B cell (primary cell): ENCODE measurements at regions not wholly inside any gene's neighbourhood (a gene's known extent, or its start where the extent isn't known, plus 50 kb on each side); places are given as distances from the start of the nearest gene placed in this dataset.
"Not testable (repeated sequence)": the region's sequence is repeated elsewhere in the genome, so short reads cannot be mapped to it uniquely, and the experiment has no call there.

Experiments
- ATAC-seq: fragments of 200-7000 bp; cut with Tn5 transposase; one replicate; pipeline ENCODE4 v1.10.0; 2021; ENCODE audit warnings: low read depth, mild to moderate bottlenecking, moderate number of reproducible peaks, moderate library complexity
- CTCF ChIA-PET: fragments of 350-600 bp; sonication (Branson Sonifier 250); formaldehyde crosslinking; loops from one replicate; lab custom pipeline; 2021; ENCODE audit warnings: antibody characterized with exemption, inconsistent platforms; lab: Charles Lee
- POLR2A ChIA-PET: fragments of 350-600 bp; sonication (Branson Sonifier 250); formaldehyde crosslinking; loops from one replicate; lab custom pipeline; 2021; ENCODE audit warnings: antibody characterized with exemption; lab: Charles Lee
- DNase-seq: peaks from one replicate; pipeline ENCODE4 v3.0.0; 2013
- H2AFZ ChIP-seq: 2 replicates; pipeline ENCODE4 v1.6.1; 2012; ENCODE audit warnings: mild to moderate bottlenecking, low read depth, low read length; ENCODE audit not compliant: insufficient read depth, poor library complexity, severe bottlenecking
- H3K27ac ChIP-seq, 2 donors: 1 replicate in 1 of 2; 2 replicates in 1 of 2; pipeline ENCODE4 v1.5.1; 2012 to 2013; ENCODE audit warnings: low read length in 2 of 2, mild to moderate bottlenecking in 2 of 2, moderate library complexity in 1 of 2
- H3K27me3 ChIP-seq, 4 experiments: fragments of 200-600 bp in 1 of 4; sonication (generic) in 1 of 4; replicated peaks in 1 of 4; 1 replicate in 2 of 4; 2 replicates in 2 of 4; pipeline versions ENCODE4 v1.6.1 to v1.7.0; 2013 to 2016; ENCODE audit warnings: low read length in 3 of 4, mild to moderate bottlenecking in 2 of 4, mixed read lengths in 1 of 4, moderate library complexity in 1 of 4; ENCODE audit not compliant: insufficient read depth in 4 of 4, control insufficient read depth in 3 of 4; ENCODE audit errors: control extremely low read depth in 1 of 4
- H3K36me3 ChIP-seq, 2 experiments: replicated peaks in 1 of 2; 1 replicate in 1 of 2; 2 replicates in 1 of 2; pipeline versions ENCODE4 v1.6.1 to v1.7.1; 2013; ENCODE audit warnings: low read length in 1 of 2; ENCODE audit not compliant: insufficient read depth in 2 of 2, control insufficient read depth in 1 of 2; ENCODE audit errors: control extremely low read depth in 1 of 2, extremely low read depth in 1 of 2
- H3K4me1 ChIP-seq, 2 donors: fragments of 200-600 bp in 1 of 2; sonication (generic) in 1 of 2; 1 replicate in 1 of 2; 2 replicates in 1 of 2; pipeline versions ENCODE4 v1.5.1 to v1.6.1; 2013 to 2017; ENCODE audit warnings: low read length in 2 of 2; ENCODE audit not compliant: control insufficient read depth in 2 of 2, insufficient read depth in 2 of 2
- H3K4me2 ChIP-seq: replicated peaks from 2 replicates; pipeline ENCODE3; 2012; ENCODE audit warnings: mild to moderate bottlenecking, low read depth, low read length; ENCODE audit not compliant: poor library complexity, severe bottlenecking
- H3K4me3 ChIP-seq, 5 experiments: fragments of 200-600 bp in 1 of 5; sonication (generic) in 1 of 5; 1 replicate in 3 of 5; 2 replicates in 2 of 5; pipeline versions ENCODE4 v1.5.1 to v1.7.0; 2011 to 2016; ENCODE audit warnings: low read length in 4 of 5, mild to moderate bottlenecking in 4 of 5, low read depth in 2 of 5, control low read depth in 1 of 5, moderate library complexity in 1 of 5; ENCODE audit not compliant: insufficient read depth in 1 of 5; ENCODE audit errors: control extremely low read depth in 1 of 5, extremely low read depth in 1 of 5
- H3K79me2 ChIP-seq: fragments of 200-600 bp; sonication (generic); one replicate; pipeline ENCODE4 v1.6.0; 2016; ENCODE audit warnings: low read length; ENCODE audit not compliant: control insufficient read depth, insufficient read depth
- H3K9ac ChIP-seq: fragments of 200-600 bp; sonication (generic); 2 replicates; pipeline ENCODE4 v1.6.1; 2017; ENCODE audit warnings: mild to moderate bottlenecking, low read length, moderate library complexity
- H3K9me3 ChIP-seq, 3 donors: one replicate each; pipeline versions ENCODE4 v1.6.1 to v1.7.1; 2013; ENCODE audit warnings: low read length in 2 of 3; ENCODE audit not compliant: control insufficient read depth in 2 of 3, insufficient read depth in 1 of 3; ENCODE audit errors: control extremely low read depth in 1 of 3
- H4K20me1 ChIP-seq: 2 replicates; pipeline ENCODE4 v1.6.0; 2012; ENCODE audit warnings: mild to moderate bottlenecking, low read length; ENCODE audit not compliant: insufficient read depth, control insufficient read depth, poor library complexity, severe bottlenecking
- H3K27ac Mint-ChIP-seq: one replicate; pipeline ENCODE4 v1.8.0; 2021; ENCODE audit warnings: mixed read lengths
- H3K27me3 Mint-ChIP-seq: one replicate; pipeline ENCODE4 v1.8.0; 2021; ENCODE audit warnings: mixed read lengths
- H3K4me1 Mint-ChIP-seq: one replicate; pipeline ENCODE4 v1.8.0; 2021; ENCODE audit warnings: mixed read lengths
- H3K4me3 Mint-ChIP-seq: one replicate; pipeline ENCODE4 v1.8.0; 2021; ENCODE audit warnings: mixed read lengths
- H3K9me3 Mint-ChIP-seq: one replicate; pipeline ENCODE4 v1.8.0; 2022; ENCODE audit warnings: mixed read lengths; ENCODE audit not compliant: insufficient read depth
- WGBS: methylation state at CpG from one replicate; pipeline ENCODE4 v1.1.5; 2013; ENCODE audit warnings: missing lambda C conversion rate; ENCODE audit not compliant: insufficient coverage; 5-methylcytosine and 5-hydroxymethylcytosine counted together
- intact Hi-C: fragments of 100-400 bp; cut with micrococcal nuclease; formaldehyde crosslinking; loops from one replicate; pipeline ENCODE4 v1.10.0; 2022

- WGBS, result no CpG with 5 or more reads among the region's 34 CpGs
- H3K27ac Mint-ChIP-seq, H2AFZ ChIP-seq, H3K4me3 Mint-ChIP-seq, H3K9ac ChIP-seq, H3K9me3 Mint-ChIP-seq, intact Hi-C loops, CTCF ChIA-PET, H3K9me3 ChIP-seq, H3K79me2 ChIP-seq, H3K4me1 Mint-ChIP-seq, POLR2A ChIA-PET, H3K4me2 ChIP-seq, H3K27me3 Mint-ChIP-seq, H3K4me3 ChIP-seq, H3K27me3 ChIP-seq, ATAC-seq, H3K36me3 ChIP-seq, H4K20me1 ChIP-seq, DNase-seq, H3K4me1 ChIP-seq, H3K27ac ChIP-seq: not testable (repeated sequence)
Measured at GRCh38 chr21:6468331-6468860, 4053.0 kb upstream of the TPTE start.

- H3K27ac ChIP-seq, H3K27ac Mint-ChIP-seq, H3K36me3 ChIP-seq, H3K4me3 ChIP-seq, H3K9me3 ChIP-seq, H3K27me3 ChIP-seq, H3K9ac ChIP-seq, H3K79me2 ChIP-seq, CTCF ChIA-PET, POLR2A ChIA-PET, H4K20me1 ChIP-seq, H2AFZ ChIP-seq, ATAC-seq, H3K4me1 ChIP-seq, H3K4me3 Mint-ChIP-seq, H3K4me1 Mint-ChIP-seq, H3K27me3 Mint-ChIP-seq, H3K4me2 ChIP-seq, H3K9me3 Mint-ChIP-seq, intact Hi-C loops, DNase-seq: not testable (repeated sequence)
- no CpG with 5 or more reads among the region's 25 CpGs for WGBS
Measured at GRCh38 chr21:6474250-6474968, 4047.0 kb upstream of the TPTE start.

GRCh38 chr21:6481116-6481515 lies 4040.3 kb upstream of the TPTE start:
- no CpG with 5 or more reads among the region's 17 CpGs for WGBS
- POLR2A ChIA-PET, result not testable (repeated sequence)

DNA sequence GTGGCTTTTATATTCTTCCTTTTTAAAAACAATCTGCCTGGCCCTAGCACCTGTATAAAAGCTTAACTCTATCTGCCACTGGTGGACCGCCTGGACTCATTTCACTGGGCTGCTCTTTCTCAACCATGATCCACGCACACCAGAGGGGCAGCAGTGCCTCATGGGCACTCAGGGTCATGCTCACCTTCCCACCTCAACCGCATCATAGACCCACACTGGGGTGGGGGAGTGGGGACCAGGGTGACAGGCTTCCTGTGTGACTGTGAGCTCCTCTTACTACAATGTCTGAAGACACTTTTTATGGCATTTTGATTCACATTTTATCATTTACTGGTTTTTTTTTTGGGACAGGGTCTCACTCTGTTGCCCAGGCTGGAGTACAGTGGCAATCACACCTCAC lies 4038.8 kb upstream of the TPTE start:
- DNase-seq, ATAC-seq, H3K79me2 ChIP-seq, H3K27ac Mint-ChIP-seq, H3K27me3 ChIP-seq, H3K9me3 ChIP-seq, H3K4me1 Mint-ChIP-seq, POLR2A ChIA-PET, H3K27ac ChIP-seq, intact Hi-C loops, H3K4me1 ChIP-seq, CTCF ChIA-PET, H2AFZ ChIP-seq, H3K4me2 ChIP-seq, H3K27me3 Mint-ChIP-seq, H3K4me3 Mint-ChIP-seq, H3K4me3 ChIP-seq, H3K36me3 ChIP-seq, H3K9me3 Mint-ChIP-seq, H4K20me1 ChIP-seq, H3K9ac ChIP-seq: not testable (repeated sequence)
- no CpG with 5 or more reads among the region's 3 CpGs for WGBS

More at GRCh38 chr21:6481116-6481515, 4040.3 kb upstream of the TPTE start:
- H3K4me3 Mint-ChIP-seq, H3K9me3 Mint-ChIP-seq, H3K4me1 Mint-ChIP-seq, CTCF ChIA-PET, intact Hi-C loops, H3K27ac Mint-ChIP-seq, H3K27me3 ChIP-seq, DNase-seq, H3K36me3 ChIP-seq, H3K4me2 ChIP-seq, H3K79me2 ChIP-seq, H3K27ac ChIP-seq, H3K4me3 ChIP-seq, H3K9ac ChIP-seq, ATAC-seq, H2AFZ ChIP-seq, H3K27me3 Mint-ChIP-seq, H3K9me3 ChIP-seq, H3K4me1 ChIP-seq, H4K20me1 ChIP-seq: not testable (repeated sequence)
